Ishikawa (cell line): ENCODE measurements at regions not wholly inside any gene's neighbourhood (a gene's known extent, or its start where the extent isn't known, plus 50 kb on each side); places are given as distances from the start of the nearest gene placed in this dataset.

Experiments used
- CREB1 ChIP-seq: IDR thresholded peaks from 2 replicates; pipeline ENCODE4 v1.6.1; 2012; ENCODE audit warnings: low read depth
- EGR1 ChIP-seq: IDR thresholded peaks from 2 replicates; pipeline ENCODE4 v1.6.1; 2012
- EP300 ChIP-seq: IDR thresholded peaks from 2 replicates; pipeline ENCODE4 v1.6.1; 2012; ENCODE audit warnings: borderline replicate concordance
- FOXM1 ChIP-seq: IDR thresholded peaks from 2 replicates; pipeline ENCODE4 v1.6.1; 2012; ENCODE audit warnings: low read depth, borderline replicate concordance
- RAD21 ChIP-seq: IDR thresholded peaks from 2 replicates; pipeline ENCODE4 v1.6.1; 2012; ENCODE audit warnings: low read depth
- TAF1 ChIP-seq: IDR thresholded peaks from 2 replicates; pipeline ENCODE4 v1.6.1; 2012; ENCODE audit warnings: low read depth, mild to moderate bottlenecking
- TCF12 ChIP-seq: IDR thresholded peaks from 2 replicates; pipeline ENCODE4 v1.6.1; 2012; ENCODE audit warnings: low read depth
- YY1 ChIP-seq: IDR thresholded peaks from 2 replicates; pipeline ENCODE4 v1.6.1; 2012; ENCODE audit warnings: low read depth
- ZBTB7A ChIP-seq: IDR thresholded peaks from 2 replicates; pipeline ENCODE4 v1.6.1; 2012; ENCODE audit warnings: low read depth
- TF ChIP-seq, protein P1 (sequence below): IDR thresholded peaks from 2 replicates; pipeline ENCODE4 v1.6.1; 2012; ENCODE audit warnings: low read depth, mild to moderate bottlenecking
- TF ChIP-seq, protein P2 (sequence below): IDR thresholded peaks from 2 replicates; pipeline ENCODE4 v1.6.1; 2012
- TF ChIP-seq, protein P3 (sequence below): IDR thresholded peaks from 2 replicates; pipeline ENCODE4 v1.6.1; 2012

DNA sequence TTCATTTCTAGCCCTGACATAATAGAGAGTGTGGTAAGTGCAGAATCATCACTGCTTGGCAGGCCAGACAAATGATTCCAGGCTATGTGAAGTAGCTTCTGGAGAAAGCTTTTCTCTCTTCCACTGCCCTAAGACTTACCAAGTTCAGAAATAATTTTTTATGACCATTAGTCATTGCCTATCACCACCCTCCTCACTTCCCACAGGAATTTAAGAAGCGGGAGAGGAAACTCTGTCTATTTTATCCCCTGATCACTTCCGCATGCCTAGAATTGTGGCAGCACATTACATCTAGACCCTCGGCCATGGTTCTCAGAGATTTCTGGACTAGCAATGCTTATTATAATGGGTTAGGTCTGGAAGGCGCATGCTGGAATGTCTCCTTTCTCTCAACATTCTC is 397.8 kb upstream of the NR2F2 start:
- no peak for TF ChIP-seq ZBTB7A
- no peak for TF ChIP-seq TCF12
- TF ChIP-seq, protein P1, sequence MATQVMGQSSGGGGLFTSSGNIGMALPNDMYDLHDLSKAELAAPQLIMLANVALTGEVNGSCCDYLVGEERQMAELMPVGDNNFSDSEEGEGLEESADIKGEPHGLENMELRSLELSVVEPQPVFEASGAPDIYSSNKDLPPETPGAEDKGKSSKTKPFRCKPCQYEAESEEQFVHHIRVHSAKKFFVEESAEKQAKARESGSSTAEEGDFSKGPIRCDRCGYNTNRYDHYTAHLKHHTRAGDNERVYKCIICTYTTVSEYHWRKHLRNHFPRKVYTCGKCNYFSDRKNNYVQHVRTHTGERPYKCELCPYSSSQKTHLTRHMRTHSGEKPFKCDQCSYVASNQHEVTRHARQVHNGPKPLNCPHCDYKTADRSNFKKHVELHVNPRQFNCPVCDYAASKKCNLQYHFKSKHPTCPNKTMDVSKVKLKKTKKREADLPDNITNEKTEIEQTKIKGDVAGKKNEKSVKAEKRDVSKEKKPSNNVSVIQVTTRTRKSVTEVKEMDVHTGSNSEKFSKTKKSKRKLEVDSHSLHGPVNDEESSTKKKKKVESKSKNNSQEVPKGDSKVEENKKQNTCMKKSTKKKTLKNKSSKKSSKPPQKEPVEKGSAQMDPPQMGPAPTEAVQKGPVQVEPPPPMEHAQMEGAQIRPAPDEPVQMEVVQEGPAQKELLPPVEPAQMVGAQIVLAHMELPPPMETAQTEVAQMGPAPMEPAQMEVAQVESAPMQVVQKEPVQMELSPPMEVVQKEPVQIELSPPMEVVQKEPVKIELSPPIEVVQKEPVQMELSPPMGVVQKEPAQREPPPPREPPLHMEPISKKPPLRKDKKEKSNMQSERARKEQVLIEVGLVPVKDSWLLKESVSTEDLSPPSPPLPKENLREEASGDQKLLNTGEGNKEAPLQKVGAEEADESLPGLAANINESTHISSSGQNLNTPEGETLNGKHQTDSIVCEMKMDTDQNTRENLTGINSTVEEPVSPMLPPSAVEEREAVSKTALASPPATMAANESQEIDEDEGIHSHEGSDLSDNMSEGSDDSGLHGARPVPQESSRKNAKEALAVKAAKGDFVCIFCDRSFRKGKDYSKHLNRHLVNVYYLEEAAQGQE, result no peak
- no peak for TF ChIP-seq YY1
- TF ChIP-seq FOXM1, result no peak
- no peak for TF ChIP-seq CREB1
- TF ChIP-seq, protein P2, sequence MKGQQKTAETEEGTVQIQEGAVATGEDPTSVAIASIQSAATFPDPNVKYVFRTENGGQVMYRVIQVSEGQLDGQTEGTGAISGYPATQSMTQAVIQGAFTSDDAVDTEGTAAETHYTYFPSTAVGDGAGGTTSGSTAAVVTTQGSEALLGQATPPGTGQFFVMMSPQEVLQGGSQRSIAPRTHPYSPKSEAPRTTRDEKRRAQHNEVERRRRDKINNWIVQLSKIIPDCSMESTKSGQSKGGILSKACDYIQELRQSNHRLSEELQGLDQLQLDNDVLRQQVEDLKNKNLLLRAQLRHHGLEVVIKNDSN, result no peak
- TF ChIP-seq, protein P3, sequence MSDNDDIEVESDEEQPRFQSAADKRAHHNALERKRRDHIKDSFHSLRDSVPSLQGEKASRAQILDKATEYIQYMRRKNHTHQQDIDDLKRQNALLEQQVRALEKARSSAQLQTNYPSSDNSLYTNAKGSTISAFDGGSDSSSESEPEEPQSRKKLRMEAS, result no peak
- no peak for TF ChIP-seq TAF1
- TF ChIP-seq RAD21, result no peak
- no peak for TF ChIP-seq EGR1
- no peak for TF ChIP-seq EP300
